ENCODE measurements at regions not wholly inside any gene's neighbourhood (a gene's known extent, or its start where the extent isn't known, plus 50 kb on each side); places are given as distances from the start of the nearest gene placed in this dataset.
"Not testable (repeated sequence)": the region's sequence is repeated elsewhere in the genome, so short reads cannot be mapped to it uniquely, and the experiment has no call there.

GRCh38 chr16:64718486-64718885 is 403.4 kb downstream of the CDH11 start:
- no peak for DNase-seq

GRCh38 chr16:64717871-64718270 is 404.0 kb downstream of the CDH11 start:
- no peak for DNase-seq

GRCh38 chr16:64715624-64716023 is 406.2 kb downstream of the CDH11 start:
- DNase-seq, result no peak

GRCh38 chr16:64712026-64712425 is 409.8 kb downstream of the CDH11 start:
- DNase-seq, result no peak

- DNase-seq, result no peak
These were observed 410.3 kb downstream of the CDH11 start for GRCh38 chr16:64711596-64711995.

- no peak for DNase-seq
These were observed 410.8 kb downstream of the CDH11 start for GRCh38 chr16:64711026-64711425.

- no peak for DNase-seq
These were observed 416.4 kb downstream of the CDH11 start for GRCh38 chr16:64705443-64705842.

- DNase-seq, result no peak
These were observed 417.5 kb downstream of the CDH11 start for GRCh38 chr16:64704386-64704785.

- no peak for DNase-seq
These were observed 419.4 kb downstream of the CDH11 start for GRCh38 chr16:64702415-64702814.

GRCh38 chr16:64700628-64701027 is 421.2 kb downstream of the CDH11 start:
- DNase-seq, result no peak

- DNase-seq, result no peak
These were observed 425.0 kb downstream of the CDH11 start for GRCh38 chr16:64696866-64697265.

GRCh38 chr16:64695684-64696083 is 426.2 kb downstream of the CDH11 start:
- no peak for DNase-seq

GRCh38 chr16:64693946-64694345 is 427.9 kb downstream of the CDH11 start:
- DNase-seq, result no peak

GRCh38 chr16:64687786-64688185 is 434.1 kb downstream of the CDH11 start:
- no peak for DNase-seq

GRCh38 chr16:64687123-64687522 is 434.7 kb downstream of the CDH11 start:
- DNase-seq, result no peak

- no peak for DNase-seq
These were observed 441.7 kb downstream of the CDH11 start for GRCh38 chr16:64679976-64680690.

- DNase-seq, result no peak
These were observed 452.3 kb downstream of the CDH11 start for GRCh38 chr16:64669573-64669972.

GRCh38 chr16:64667334-64667877 is 454.5 kb downstream of the CDH11 start:
- no peak for DNase-seq

GRCh38 chr16:64662312-64662711 is 459.6 kb downstream of the CDH11 start:
- not testable (repeated sequence) for DNase-seq

GRCh38 chr16:64659866-64660265 is 462.0 kb downstream of the CDH11 start:
- no peak for DNase-seq

- DNase-seq, result no peak
These were observed 464.4 kb downstream of the CDH11 start for GRCh38 chr16:64657316-64658011.

- no peak for DNase-seq
These were observed 465.4 kb downstream of the CDH11 start for GRCh38 chr16:64656471-64656870.

GRCh38 chr16:64654178-64654577 is 467.7 kb downstream of the CDH11 start:
- DNase-seq, result no peak

- no peak for DNase-seq
These were observed 473.6 kb downstream of the CDH11 start for GRCh38 chr16:64648282-64648681.
